DMS 273 (cell line): ENCODE measurements at regions not wholly inside any gene's neighbourhood (a gene's known extent, or its start where the extent isn't known, plus 50 kb on each side); places are given as distances from the start of the nearest gene placed in this dataset.
"Not testable (repeated sequence)": the region's sequence is repeated elsewhere in the genome, so short reads cannot be mapped to it uniquely, and the experiment has no call there.

Experiments
- DNase-seq: peaks from one replicate; lab custom pipeline; 2025; ENCODE audit not compliant: unreplicated experiment; lab: John Stamatoyannopoulos, UW

- no peak for DNase-seq
Observed at GRCh38 chr10:62492870-62493180, 118.7 kb downstream of the ZNF365 start.

- DNase-seq: no peak
Observed at GRCh38 chr10:62496925-62497324, 122.8 kb downstream of the ZNF365 start.

- no peak for DNase-seq
Observed at GRCh38 chr10:62498271-62498670, 124.1 kb downstream of the ZNF365 start.

- not testable (repeated sequence) for DNase-seq
Observed at GRCh38 chr10:62500116-62500515, 125.9 kb downstream of the ZNF365 start.

GRCh38 chr10:62501547-62501946 is 127.4 kb downstream of the ZNF365 start:
- no peak for DNase-seq

GRCh38 chr10:62502995-62503613 is 128.9 kb downstream of the ZNF365 start:
- DNase-seq: no peak

- DNase-seq: no peak
Observed at GRCh38 chr10:62503872-62504271, 129.7 kb downstream of the ZNF365 start.

- no peak for DNase-seq
Observed at GRCh38 chr10:62506371-62506770, 132.2 kb downstream of the ZNF365 start.

GRCh38 chr10:62511238-62511637 is 137.1 kb downstream of the ZNF365 start:
- no peak for DNase-seq

- no peak for DNase-seq
Observed at GRCh38 chr10:62511656-62512055, 137.5 kb downstream of the ZNF365 start.

- DNase-seq: no peak
Observed at GRCh38 chr10:62512732-62513475, 138.7 kb downstream of the ZNF365 start.

- DNase-seq: no peak
Observed at GRCh38 chr10:62514079-62514693, 140.0 kb downstream of the ZNF365 start.

GRCh38 chr10:62517252-62517651 is 143.1 kb downstream of the ZNF365 start:
- no peak for DNase-seq

- no peak for DNase-seq
Observed at GRCh38 chr10:62527019-62527827, 153.1 kb downstream of the ZNF365 start.

GRCh38 chr10:62528441-62528840 is 154.3 kb downstream of the ZNF365 start:
- DNase-seq: no peak

GRCh38 chr10:62529396-62529795 is 155.2 kb downstream of the ZNF365 start:
- DNase-seq: no peak

GRCh38 chr10:62534031-62534430 is 159.9 kb downstream of the ZNF365 start:
- DNase-seq: no peak

GRCh38 chr10:62538606-62539005 is 164.4 kb downstream of the ZNF365 start:
- DNase-seq: no peak

GRCh38 chr10:62540389-62540788 is 166.2 kb downstream of the ZNF365 start:
- no peak for DNase-seq

GRCh38 chr10:62541811-62542210 is 167.6 kb downstream of the ZNF365 start:
- no peak for DNase-seq

- DNase-seq: no peak
Observed at GRCh38 chr10:62543571-62544355, 169.6 kb downstream of the ZNF365 start.
